HepG2 (cell line): ENCODE measurements at regions not wholly inside any gene's neighbourhood (a gene's known extent, or its start where the extent isn't known, plus 50 kb on each side); places are given as distances from the start of the nearest gene placed in this dataset.

ENCODE experiments used
- CEBPB ChIP-seq: IDR thresholded peaks from 2 replicates; pipeline ENCODE4 v1.6.1; 2011; ENCODE audit warnings: low read depth, low read length, improper control_type of control experiment, borderline replicate concordance
- HCFC1 ChIP-seq: fragments of 150-350 bp; IDR thresholded peaks from 2 replicates; pipeline ENCODE4 v1.6.1; 2014; ENCODE audit warnings: low read depth, low read length
- HIC2 ChIP-seq: sonication (generic); formaldehyde crosslinking; IDR thresholded peaks from 2 replicates; pipeline ENCODE4 v1.9.0; 2022; ENCODE audit warnings: low read depth, missing genetic modification reagents
- MAFF ChIP-seq: IDR thresholded peaks from 2 replicates; pipeline ENCODE4 v1.6.1; 2011; ENCODE audit warnings: low read depth, low read length, improper control_type of control experiment
- POLR2AphosphoS5 ChIP-seq: IDR thresholded peaks from 2 replicates; pipeline ENCODE4 v1.6.1; 2012; ENCODE audit warnings: low read depth, low read length
- SRF ChIP-seq: IDR thresholded peaks from 2 replicates; pipeline ENCODE4 v1.6.1; 2011; ENCODE audit warnings: mild to moderate bottlenecking, low read depth, low read length, moderate library complexity
- TCF7L2 ChIP-seq: IDR thresholded peaks from 2 replicates; pipeline ENCODE4 v1.6.1; 2011; ENCODE audit warnings: mild to moderate bottlenecking, low read depth, low read length, moderate library complexity
- TRIM22 ChIP-seq: fragments of 450-650 bp; IDR thresholded peaks from 2 replicates; pipeline ENCODE4 v1.6.1; 2017
- ZBTB44 ChIP-seq: sonication (generic); formaldehyde crosslinking; IDR thresholded peaks from 2 replicates; pipeline ENCODE4 v1.4.0; 2020; ENCODE audit warnings: missing genetic modification reagents
- ZNF180 ChIP-seq: sonication (generic); formaldehyde crosslinking; IDR thresholded peaks from 2 replicates; pipeline ENCODE4 v1.4.0; 2020; ENCODE audit warnings: low read depth, missing genetic modification reagents, borderline replicate concordance

GRCh38 chr4:3833326-3833989 lies 67.3 kb downstream of the ADRA2C start:
- TF ChIP-seq CEBPB = no peak
- TF ChIP-seq ZBTB44 (CRISPR knock-in tag) = no peak
- no peak for TF ChIP-seq ZNF180 (CRISPR knock-in tag)
- TF ChIP-seq HCFC1 = no peak
- no peak for TF ChIP-seq MAFF
- TF ChIP-seq POLR2AphosphoS5 = no peak
- no peak for TF ChIP-seq TRIM22
- TF ChIP-seq HIC2 (CRISPR knock-in tag) = no peak
- no peak for TF ChIP-seq TCF7L2
- no peak for TF ChIP-seq SRF
